Daoy (cell line): ENCODE measurements at regions not wholly inside any gene's neighbourhood (a gene's known extent, or its start where the extent isn't known, plus 50 kb on each side); places are given as distances from the start of the nearest gene placed in this dataset.
A peak's percentile ranks its signal among the peaks of the same experiment; 100 is the strongest.

Experiments used
- DNase-seq: peaks from one replicate; pipeline ENCODE4 v3.0.0-alpha.2; 2015; ENCODE audit warnings: low read depth

- no peak for DNase-seq
These were observed 60.7 kb upstream of the NFKB1 start for GRCh38 chr4:102440498-102440897.

GRCh38 chr4:102441978-102442911 lies 58.9 kb upstream of the NFKB1 start:
- no peak for DNase-seq

- DNase-seq, result no peak
These were observed 56.4 kb upstream of the NFKB1 start for GRCh38 chr4:102444752-102445151.

DNA sequence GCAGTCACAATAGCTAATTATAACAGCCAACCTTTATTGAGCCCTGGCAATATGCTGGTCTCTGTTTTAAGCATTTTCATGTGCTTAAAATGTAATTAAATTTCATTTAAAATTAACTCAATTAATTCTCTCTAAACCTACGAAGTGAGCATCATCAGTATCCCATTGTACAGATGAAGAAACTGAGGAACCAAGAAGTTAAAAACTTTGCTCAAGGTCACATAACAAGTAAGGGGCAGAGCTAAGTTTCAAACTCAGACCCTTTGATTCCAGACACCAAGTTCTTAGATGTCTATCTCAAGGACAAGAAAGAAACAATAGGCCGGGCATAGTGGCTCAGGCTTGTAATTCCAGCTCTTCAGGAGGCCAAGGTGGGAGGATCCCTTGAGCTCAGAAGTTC lies 55.9 kb upstream of the NFKB1 start:
- no peak for DNase-seq

DNA sequence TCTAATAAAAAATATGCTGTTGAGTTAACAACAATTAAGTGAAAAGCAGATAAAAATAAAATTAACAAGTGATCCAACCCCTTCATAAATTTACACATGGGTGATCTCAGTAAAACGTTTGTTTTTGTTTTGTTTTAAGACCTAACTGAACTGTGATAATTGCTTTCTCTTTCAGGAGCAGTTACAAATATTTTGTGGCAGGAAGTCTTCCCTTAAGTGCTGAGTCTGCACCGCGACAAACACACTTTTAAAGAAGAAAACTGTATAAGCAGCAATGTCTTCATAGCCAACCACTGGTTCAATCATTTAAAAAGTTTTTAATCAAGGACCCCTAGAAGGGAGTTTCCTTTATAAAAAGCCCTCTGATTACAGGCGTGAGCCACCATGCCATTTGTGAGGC lies 53.7 kb upstream of the NFKB1 start:
- DNase-seq, result no peak

- peak; percentile 19 for DNase-seq
These were observed 51.3 kb upstream of the NFKB1 start for GRCh38 chr4:102449751-102450352.

- no peak for DNase-seq
These were observed 49.9 kb upstream of the NFKB1 start for GRCh38 chr4:102451266-102451665.
